H9 (cell line): ENCODE measurements at regions not wholly inside any gene's neighbourhood (a gene's known extent, or its start where the extent isn't known, plus 50 kb on each side); places are given as distances from the start of the nearest gene placed in this dataset.

ENCODE experiments used
- DNase-seq: peaks from one replicate; pipeline ENCODE4 v3.0.0-alpha.2; 2017
- H2AFZ ChIP-seq: one replicate; pipeline ENCODE4 v1.6.1; 2013; ENCODE audit warnings: mild to moderate bottlenecking, low read length, control low read depth, moderate library complexity
- H2AK5ac ChIP-seq: 2 replicates; pipeline ENCODE4 v1.6.1; 2013; ENCODE audit warnings: low read length, control low read depth, mixed read lengths; ENCODE audit not compliant: insufficient read length
- H2BK120ac ChIP-seq: one replicate; pipeline ENCODE4 v1.6.1; 2013; ENCODE audit warnings: low read depth, mild to moderate bottlenecking, low read length, control low read depth, inconsistent platforms; ENCODE audit not compliant: poor library complexity, severe bottlenecking
- H2BK12ac ChIP-seq: 2 replicates; pipeline ENCODE4 v1.6.1; 2013; ENCODE audit warnings: low read length, control low read depth, mixed read lengths, low read depth; ENCODE audit not compliant: insufficient read length
- H2BK15ac ChIP-seq: 2 replicates; pipeline ENCODE4 v1.6.1; 2013; ENCODE audit warnings: low read depth, low read length, control low read depth
- H2BK20ac ChIP-seq: one replicate; pipeline ENCODE4 v1.6.1; 2013; ENCODE audit warnings: low read depth, mild to moderate bottlenecking, low read length, control low read depth, inconsistent platforms; ENCODE audit not compliant: poor library complexity, severe bottlenecking
- H2BK5ac ChIP-seq: 2 replicates; pipeline ENCODE4 v1.6.1; 2013; ENCODE audit warnings: low read length, control low read depth, mixed read lengths; ENCODE audit not compliant: insufficient read length
- H3K14ac ChIP-seq: 2 replicates; pipeline ENCODE4 v1.6.1; 2013; ENCODE audit warnings: low read length, control low read depth; ENCODE audit not compliant: insufficient read depth
- H3K18ac ChIP-seq: 2 replicates; pipeline ENCODE4 v1.6.1; 2013; ENCODE audit warnings: low read depth, mild to moderate bottlenecking, mixed read lengths, low read length, control low read depth; ENCODE audit not compliant: insufficient read length
- H3K23ac ChIP-seq: 2 replicates; pipeline ENCODE4 v1.6.1; 2013; ENCODE audit warnings: low read length, control low read depth, mixed read lengths, low read depth; ENCODE audit not compliant: insufficient read length
- H3K23me2 ChIP-seq: 2 replicates; pipeline ENCODE4 v1.6.1; 2013; ENCODE audit warnings: low read depth, mild to moderate bottlenecking, mixed read lengths, low read length, control low read depth; ENCODE audit not compliant: insufficient read length, poor library complexity, severe bottlenecking
- H3K27ac ChIP-seq: 2 replicates; pipeline ENCODE4 v1.5.1; 2013; ENCODE audit warnings: low read length, control low read depth, mixed read lengths, low read depth; ENCODE audit not compliant: insufficient read length
- H3K27me3 ChIP-seq: 2 replicates; pipeline ENCODE4 v1.6.1; 2013; ENCODE audit warnings: low read length, control low read depth, inconsistent platforms; ENCODE audit not compliant: insufficient read depth
- H3K4ac ChIP-seq: 2 replicates; pipeline ENCODE4 v1.6.1; 2013; ENCODE audit warnings: low read depth, mild to moderate bottlenecking, control low read depth, inconsistent platforms, low read length, moderate library complexity
- H3K4me1 ChIP-seq: 2 replicates; pipeline ENCODE4 v1.6.1; 2013; ENCODE audit warnings: low read length, control low read depth, inconsistent platforms; ENCODE audit not compliant: insufficient read depth
- H3K4me2 ChIP-seq: 2 replicates; pipeline ENCODE4 v1.6.1; 2013; ENCODE audit warnings: low read length, control low read depth, mixed read lengths; ENCODE audit not compliant: insufficient read length, insufficient read depth
- H3K56ac ChIP-seq: 2 replicates; pipeline ENCODE4 v1.6.1; 2013; ENCODE audit warnings: low read depth, mild to moderate bottlenecking, mixed read lengths, low read length, control low read depth; ENCODE audit not compliant: insufficient read length
- H3K79me1 ChIP-seq: 2 replicates; pipeline ENCODE4 v1.6.1; 2013; ENCODE audit warnings: low read depth, mild to moderate bottlenecking, moderate library complexity, low read length, control low read depth, inconsistent platforms; ENCODE audit not compliant: insufficient read depth, poor library complexity, severe bottlenecking
- H3K79me2 ChIP-seq: 2 replicates; pipeline ENCODE4 v1.6.1; 2013; ENCODE audit warnings: low read length, control low read depth, inconsistent platforms; ENCODE audit not compliant: insufficient read depth
- H3K9ac ChIP-seq: 2 replicates; pipeline ENCODE4 v1.6.1; 2013; ENCODE audit warnings: low read length, control low read depth, mixed read lengths; ENCODE audit not compliant: insufficient read length; ENCODE audit errors: extremely low read depth
- H3K9me3 ChIP-seq: one replicate; pipeline ENCODE4 v1.6.1; 2013; ENCODE audit warnings: low read depth, low read length, inconsistent platforms; ENCODE audit not compliant: control insufficient read depth
- H3T11ph ChIP-seq: one replicate; pipeline ENCODE4 v1.6.1; 2013; ENCODE audit warnings: mild to moderate bottlenecking, low read length, control low read depth, inconsistent platforms
- H4K20me1 ChIP-seq: one replicate; pipeline ENCODE4 v1.6.1; 2013; ENCODE audit not compliant: control insufficient read depth, insufficient read length, insufficient read depth
- H4K5ac ChIP-seq: 2 replicates; pipeline ENCODE4 v1.6.1; 2013; ENCODE audit warnings: low read depth, mild to moderate bottlenecking, mixed read lengths, low read length, control low read depth; ENCODE audit not compliant: insufficient read length
- H4K8ac ChIP-seq: replicated peaks from 2 replicates; pipeline ENCODE4 v1.6.1; 2013; ENCODE audit warnings: low read length, control low read depth, mixed read lengths, low read depth; ENCODE audit not compliant: insufficient read length
- H4K91ac ChIP-seq: 2 replicates; pipeline ENCODE4 v1.6.1; 2013; ENCODE audit warnings: low read depth, mild to moderate bottlenecking, moderate library complexity, mixed read lengths, low read length, control low read depth; ENCODE audit not compliant: insufficient read length
- H3K27ac Mint-ChIP-seq, 3 experiments: 2 replicates in 2 of 3; 3 replicates in 1 of 3; pipeline ENCODE4 v1.8.0; 2020 to 2021; ENCODE audit warnings: mixed read lengths in 3 of 3, mild to moderate bottlenecking in 1 of 3, moderate library complexity in 1 of 3
- H3K27me3 Mint-ChIP-seq: 2 replicates; pipeline ENCODE4 v1.8.0; 2021; ENCODE audit warnings: low read depth, mild to moderate bottlenecking, moderate library complexity, mixed read lengths
- H3K36me3 Mint-ChIP-seq, 3 experiments: 2 replicates in 2 of 3; 3 replicates in 1 of 3; pipeline ENCODE4 v1.8.0; 2020 to 2021; ENCODE audit warnings: low read depth in 3 of 3, mixed read lengths in 3 of 3; ENCODE audit not compliant: insufficient read depth in 1 of 3
- H3K4me1 Mint-ChIP-seq, 2 experiments: 2 replicates each; pipeline ENCODE4 v1.8.0; 2020; ENCODE audit warnings: mixed read lengths in 2 of 2
- H3K4me3 Mint-ChIP-seq, 2 experiments: 2 replicates in 1 of 2; 3 replicates in 1 of 2; pipeline ENCODE4 v1.8.0; 2020 to 2021; ENCODE audit warnings: mild to moderate bottlenecking in 2 of 2, mixed read lengths in 2 of 2, moderate library complexity in 1 of 2
- H3K9me3 Mint-ChIP-seq, 2 experiments: 2 replicates in 1 of 2; 3 replicates in 1 of 2; pipeline ENCODE4 v1.8.0; 2020; ENCODE audit warnings: mild to moderate bottlenecking in 2 of 2, mixed read lengths in 2 of 2, moderate library complexity in 1 of 2
- CTCF ChIP-seq: fragments of 200-600 bp; sonication (generic); conservative IDR thresholded peaks from 3 replicates; pipeline ENCODE4 v1.8.0; 2021; ENCODE audit warnings: antibody characterized with exemption, mild to moderate bottlenecking
- WGBS: extraction: QIAGEN DNeasy Blood & Tissue Kit; methylation state at CpG from one replicate; pipeline ENCODE4 v1.1.7; 2013; ENCODE audit warnings: missing lambda C conversion rate, low lambda C conversion rate, mixed read lengths; ENCODE audit not compliant: insufficient read length; ENCODE audit errors: extremely low coverage; 5-methylcytosine and 5-hydroxymethylcytosine counted together

GRCh38 chr5:102600964-102601363, 102.2 kb upstream of the SLCO6A1 start:
- no peaks in the 10 kb centered on the region for H3K9me3 Mint-ChIP-seq
- H2BK12ac ChIP-seq: no peak overlapping the region
- no peak overlapping the region for H2AFZ ChIP-seq
- H4K20me1 ChIP-seq: no peaks in the 10 kb centered on the region
- no peak overlapping the region for H2BK15ac ChIP-seq
- H2BK120ac ChIP-seq: no peak overlapping the region
- H3K27ac Mint-ChIP-seq: no peak overlapping the region
- H3K4me2 ChIP-seq: no peak overlapping the region
- H3K23me2 ChIP-seq: no peaks in the 10 kb centered on the region
- H4K8ac ChIP-seq: no peak overlapping the region
- no peak overlapping the region for H3T11ph ChIP-seq
- H3K4ac ChIP-seq: no peak overlapping the region
- no peak overlapping the region for H3K18ac ChIP-seq
- no peaks in the 10 kb centered on the region for H3K79me2 ChIP-seq
- no peak overlapping the region for H2BK5ac ChIP-seq
- no peak overlapping the region for H3K56ac ChIP-seq
- no peak overlapping the region for H3K27ac ChIP-seq
- no peaks in the 10 kb centered on the region for H3K27me3 ChIP-seq
- peaks cover 21% of the 10 kb centered on the region in 2 experiments for H3K4me1 Mint-ChIP-seq
- no peaks in the 10 kb centered on the region; the same call in 1 of the 2 replicates for H3K4me1 ChIP-seq
- no peak overlapping the region for H3K4me3 Mint-ChIP-seq
- H4K5ac ChIP-seq: no peak overlapping the region
- H3K79me1 ChIP-seq: no peaks in the 10 kb centered on the region
- no peak overlapping the region for H2BK20ac ChIP-seq
- DNase-seq: no peak
- no peak overlapping the region for H4K91ac ChIP-seq
- no peak overlapping the region for H3K14ac ChIP-seq
- WGBS: no CpG with 5 or more reads among the region's 3 CpGs
- H3K23ac ChIP-seq: no peak overlapping the region
- no peak overlapping the region for H2AK5ac ChIP-seq
- no peak for TF ChIP-seq CTCF
- no peaks in the 10 kb centered on the region for H3K9me3 ChIP-seq
- H3K9ac ChIP-seq: no peak overlapping the region
- no peaks in the 10 kb centered on the region for H3K27me3 Mint-ChIP-seq
- H3K36me3 Mint-ChIP-seq: no peaks in the 10 kb centered on the region
